B cell (primary cell): ENCODE measurements at regions not wholly inside any gene's neighbourhood (a gene's known extent, or its start where the extent isn't known, plus 50 kb on each side); places are given as distances from the start of the nearest gene placed in this dataset.

Source experiments
- EZH2 ChIP-seq: IDR thresholded peaks from 2 replicates; pipeline ENCODE4 v1.6.1; 2012; ENCODE audit warnings: borderline replicate concordance, low read depth, mild to moderate bottlenecking, moderate library complexity, low read length; ENCODE audit not compliant: insufficient read depth, poor library complexity, severe bottlenecking
- TF ChIP-seq, protein P1 (sequence below): fragments of 200-600 bp; IDR thresholded peaks from one replicate; pipeline ENCODE4 v1.8.0; 2022; ENCODE audit warnings: antibody characterized with exemption, mild to moderate bottlenecking

DNA sequence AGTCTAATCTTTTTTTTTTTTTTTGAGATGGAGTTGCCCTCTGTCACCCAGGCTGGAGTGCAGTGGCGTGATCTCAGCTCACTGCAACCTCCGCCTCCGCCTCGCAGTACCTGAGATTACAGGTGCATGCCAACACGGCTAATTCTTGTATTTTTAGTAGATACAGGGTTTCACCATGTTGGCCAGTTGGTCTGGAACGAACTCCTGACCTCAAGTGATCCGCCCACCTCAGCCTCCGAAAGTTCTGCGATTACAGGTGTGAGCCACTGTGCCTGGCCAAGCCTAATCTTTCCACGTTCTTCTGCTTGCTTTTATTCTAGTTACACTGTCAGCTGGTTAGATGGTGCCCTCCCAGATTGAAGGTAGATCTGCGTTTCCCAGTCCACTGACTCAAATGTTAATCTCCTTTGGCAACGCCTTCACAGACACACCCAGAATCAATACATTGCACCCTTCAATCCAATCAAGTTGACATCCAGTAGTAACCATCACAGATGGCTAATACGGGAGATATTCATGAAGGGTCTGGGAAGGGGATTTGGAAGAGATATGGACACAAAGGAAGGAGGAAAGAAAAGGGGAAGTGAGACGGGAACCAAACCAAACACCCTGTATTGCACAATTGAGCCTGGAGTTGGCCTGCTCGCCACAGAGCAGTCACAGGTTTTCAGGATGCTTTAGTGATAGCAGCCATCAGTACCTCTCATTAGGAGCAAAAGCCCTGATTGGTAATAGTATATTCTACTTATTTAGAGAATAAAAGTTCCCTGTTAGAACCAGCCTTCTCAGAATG, 229.8 kb downstream of the PIK3C3 start:
- TF ChIP-seq, protein P1, sequence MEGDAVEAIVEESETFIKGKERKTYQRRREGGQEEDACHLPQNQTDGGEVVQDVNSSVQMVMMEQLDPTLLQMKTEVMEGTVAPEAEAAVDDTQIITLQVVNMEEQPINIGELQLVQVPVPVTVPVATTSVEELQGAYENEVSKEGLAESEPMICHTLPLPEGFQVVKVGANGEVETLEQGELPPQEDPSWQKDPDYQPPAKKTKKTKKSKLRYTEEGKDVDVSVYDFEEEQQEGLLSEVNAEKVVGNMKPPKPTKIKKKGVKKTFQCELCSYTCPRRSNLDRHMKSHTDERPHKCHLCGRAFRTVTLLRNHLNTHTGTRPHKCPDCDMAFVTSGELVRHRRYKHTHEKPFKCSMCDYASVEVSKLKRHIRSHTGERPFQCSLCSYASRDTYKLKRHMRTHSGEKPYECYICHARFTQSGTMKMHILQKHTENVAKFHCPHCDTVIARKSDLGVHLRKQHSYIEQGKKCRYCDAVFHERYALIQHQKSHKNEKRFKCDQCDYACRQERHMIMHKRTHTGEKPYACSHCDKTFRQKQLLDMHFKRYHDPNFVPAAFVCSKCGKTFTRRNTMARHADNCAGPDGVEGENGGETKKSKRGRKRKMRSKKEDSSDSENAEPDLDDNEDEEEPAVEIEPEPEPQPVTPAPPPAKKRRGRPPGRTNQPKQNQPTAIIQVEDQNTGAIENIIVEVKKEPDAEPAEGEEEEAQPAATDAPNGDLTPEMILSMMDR = no peak
- no peak for TF ChIP-seq EZH2
